K562 (cell line): ENCODE measurements at regions not wholly inside any gene's neighbourhood (a gene's known extent, or its start where the extent isn't known, plus 50 kb on each side); places are given as distances from the start of the nearest gene placed in this dataset.

ENCODE experiments used
- CHCHD3 ChIP-seq: fragments of 250-450 bp; sonication (Bioruptor Pico); IDR thresholded peaks from 2 replicates; pipeline ENCODE4 v2.1.2; 2022; ENCODE audit warnings: mild to moderate bottlenecking
- FOXA1 ChIP-seq: fragments of 450-650 bp; IDR thresholded peaks from 2 replicates; pipeline ENCODE4 v1.6.1; 2016; ENCODE audit warnings: mild to moderate bottlenecking, borderline replicate concordance
- POLR2A ChIP-seq: fragments of 450-650 bp; conservative IDR thresholded peaks from 2 replicates; pipeline ENCODE4 v1.6.1; 2016
- RBM25 ChIP-seq: fragments of 200-400 bp; formaldehyde crosslinking; IDR thresholded peaks from 2 replicates; pipeline ENCODE4 v1.6.1; 2018; ENCODE audit warnings: low read length, low read depth, moderate library complexity; ENCODE audit not compliant: severe bottlenecking
- SAFB ChIP-seq: fragments of 200-400 bp; formaldehyde crosslinking; IDR thresholded peaks from 2 replicates; pipeline ENCODE4 v1.6.1; 2017; ENCODE audit warnings: low read depth, low read length, borderline replicate concordance
- SRF ChIP-seq, 2 experiments: fragments of 250-450, 450-650 bp in 1 of 2; sonication (Bioruptor Pico) in 1 of 2; sonication (generic) in 1 of 2; formaldehyde crosslinking; IDR thresholded peaks; 2 replicates each; pipeline versions ENCODE4 v1.5.0 to v1.5.1; 2020 to 2022; ENCODE audit warnings: mild to moderate bottlenecking in 1 of 2, missing genetic modification reagents in 1 of 2
- TF ChIP-seq, protein P1 (sequence below), 3 experiments: IDR thresholded peaks in 2 of 3; conservative IDR thresholded peaks in 1 of 3; 2 replicates each; pipeline ENCODE4 v1.5.1; 2011 to 2012; ENCODE audit warnings: low read length in 3 of 3, mild to moderate bottlenecking in 3 of 3, control low read depth in 2 of 3, improper control_type of control experiment in 1 of 3, inconsistent platforms in 1 of 3, low read depth in 1 of 3, mixed read lengths in 1 of 3, moderate library complexity in 1 of 3; ENCODE audit not compliant: insufficient read depth in 2 of 3

DNA sequence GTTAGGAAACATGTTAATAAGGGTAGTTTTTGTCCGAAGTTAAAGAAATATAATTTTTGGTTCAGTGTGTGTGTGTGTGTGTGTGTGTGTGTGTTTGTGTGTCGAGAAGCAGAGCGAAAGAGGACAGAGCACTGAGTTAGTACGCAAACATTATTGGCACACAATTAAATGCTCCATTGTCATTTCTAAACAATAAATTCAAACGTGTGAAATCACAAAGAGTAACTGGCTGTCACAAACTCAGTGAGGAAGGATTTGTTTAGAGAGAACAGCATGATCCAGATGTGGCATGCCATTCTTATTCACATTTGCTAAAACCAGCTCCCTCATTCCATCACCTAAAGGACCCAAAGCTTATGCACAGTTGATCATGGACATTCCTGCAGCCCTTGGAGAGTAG, 970.8 kb downstream of the DTWD2 start:
- TF ChIP-seq FOXA1, result no peak
- TF ChIP-seq SRF (CRISPR knock-in tag; IDR thresholded peaks at IDR 0.05), result no peak
- TF ChIP-seq, protein P1, sequence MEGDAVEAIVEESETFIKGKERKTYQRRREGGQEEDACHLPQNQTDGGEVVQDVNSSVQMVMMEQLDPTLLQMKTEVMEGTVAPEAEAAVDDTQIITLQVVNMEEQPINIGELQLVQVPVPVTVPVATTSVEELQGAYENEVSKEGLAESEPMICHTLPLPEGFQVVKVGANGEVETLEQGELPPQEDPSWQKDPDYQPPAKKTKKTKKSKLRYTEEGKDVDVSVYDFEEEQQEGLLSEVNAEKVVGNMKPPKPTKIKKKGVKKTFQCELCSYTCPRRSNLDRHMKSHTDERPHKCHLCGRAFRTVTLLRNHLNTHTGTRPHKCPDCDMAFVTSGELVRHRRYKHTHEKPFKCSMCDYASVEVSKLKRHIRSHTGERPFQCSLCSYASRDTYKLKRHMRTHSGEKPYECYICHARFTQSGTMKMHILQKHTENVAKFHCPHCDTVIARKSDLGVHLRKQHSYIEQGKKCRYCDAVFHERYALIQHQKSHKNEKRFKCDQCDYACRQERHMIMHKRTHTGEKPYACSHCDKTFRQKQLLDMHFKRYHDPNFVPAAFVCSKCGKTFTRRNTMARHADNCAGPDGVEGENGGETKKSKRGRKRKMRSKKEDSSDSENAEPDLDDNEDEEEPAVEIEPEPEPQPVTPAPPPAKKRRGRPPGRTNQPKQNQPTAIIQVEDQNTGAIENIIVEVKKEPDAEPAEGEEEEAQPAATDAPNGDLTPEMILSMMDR (IDR thresholded peaks at IDR 0.05 in 2 of 3, conservative IDR thresholded peaks at IDR 0.05 in 1 of 3; ENCODE audit: insufficient read depth in 2 of 3, low read depth in 1 of 3, low read length in 3 of 3), result no peak
- TF ChIP-seq POLR2A, result no peak
- TF ChIP-seq RBM25, result no peak
- TF ChIP-seq CHCHD3 (CRISPR knock-in tag), result no peak
- no peak for TF ChIP-seq SAFB
